Epithelial cell of prostate (primary cell): ENCODE measurements at regions not wholly inside any gene's neighbourhood (a gene's known extent, or its start where the extent isn't known, plus 50 kb on each side); places are given as distances from the start of the nearest gene placed in this dataset.

Experiments used
- DNase-seq: peaks from one replicate; pipeline ENCODE4 v3.0.0-alpha.2; 2011; ENCODE audit warnings: low read depth, low spot score
- H3K27ac ChIP-seq: fragments of 450-650 bp; 2 replicates; pipeline ENCODE4 v1.5.1; 2017; ENCODE audit warnings: mild to moderate bottlenecking

DNA sequence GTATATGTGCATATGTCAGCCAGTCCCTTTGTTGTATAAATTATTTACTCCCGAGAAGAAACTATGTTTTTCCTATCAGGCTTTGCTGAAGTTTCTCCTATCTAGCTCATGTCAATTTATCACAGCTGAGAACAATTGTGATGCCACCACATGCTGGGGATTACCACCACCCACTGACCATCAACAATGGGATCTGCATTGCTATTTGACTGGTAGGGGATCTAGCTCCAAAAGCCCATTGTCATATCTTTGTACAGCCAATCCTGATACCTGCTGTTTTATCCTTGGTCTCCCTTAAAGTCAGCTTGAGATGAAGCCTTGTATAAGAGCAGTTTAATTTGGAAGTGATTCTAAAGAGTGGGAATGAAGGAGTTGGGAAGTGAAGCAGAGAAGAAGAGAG is 53.9 kb upstream of the KCNN2 start:
- no peak for DNase-seq
- no peak overlapping the region for H3K27ac ChIP-seq

DNA sequence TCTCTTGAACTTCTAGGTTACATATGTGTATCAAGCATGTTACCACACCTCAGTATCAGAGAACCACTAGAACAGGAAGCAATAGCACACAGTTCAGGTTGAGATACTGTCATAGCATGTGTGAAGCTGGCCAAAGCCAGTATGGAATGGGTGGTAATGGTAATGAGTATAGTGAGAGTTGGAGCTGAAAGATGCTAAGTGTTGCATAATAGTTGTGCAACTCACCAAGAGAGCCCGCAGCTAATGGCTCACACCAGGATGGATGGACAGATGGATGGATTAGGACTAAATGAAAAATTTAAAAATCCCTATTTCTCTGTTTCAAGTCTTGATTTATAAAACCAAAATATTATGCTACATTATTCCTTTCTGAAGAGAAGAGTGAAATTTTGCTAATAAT is 53.4 kb upstream of the KCNN2 start:
- H3K27ac ChIP-seq: no peak overlapping the region
- no peak for DNase-seq

DNA sequence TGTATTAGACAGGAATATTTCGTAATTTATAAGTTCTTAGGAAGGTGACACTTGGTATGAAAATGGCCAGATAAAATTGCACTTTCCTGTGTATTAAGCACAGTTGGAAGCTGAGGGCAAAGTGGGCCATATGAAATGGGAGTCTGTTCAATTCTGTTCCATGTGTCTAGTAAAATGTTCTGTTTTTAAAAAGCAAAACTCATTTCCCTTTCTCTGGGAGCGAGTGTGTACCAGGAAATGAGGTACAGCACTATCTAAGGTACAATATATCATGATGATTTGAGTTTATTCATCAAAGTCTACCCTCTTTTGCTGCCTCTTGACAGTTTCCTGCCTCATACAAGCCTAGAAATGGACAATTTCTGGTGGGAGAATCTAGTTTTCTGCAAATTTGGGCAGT is 51.2 kb upstream of the KCNN2 start:
- no peak overlapping the region for H3K27ac ChIP-seq
- DNase-seq: no peak

DNA sequence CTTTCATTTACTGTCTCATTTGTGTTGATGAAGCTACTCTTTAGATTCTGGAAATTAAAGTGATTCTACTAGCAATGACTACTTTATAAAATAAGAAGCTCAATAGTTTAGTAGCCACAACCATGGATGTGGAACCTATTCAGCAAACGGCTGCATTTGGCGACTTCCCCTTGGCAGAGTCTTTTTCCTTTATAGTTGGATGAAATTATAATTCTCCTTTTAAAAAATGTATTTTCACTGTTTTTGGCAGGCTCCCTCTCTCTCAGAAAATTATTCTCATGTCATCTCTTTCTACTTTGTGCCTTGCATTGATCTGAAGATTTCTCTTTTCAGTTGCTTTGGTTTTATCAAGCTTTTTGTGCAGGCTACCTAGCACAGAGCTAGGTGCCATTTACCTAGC is 50.6 kb upstream of the KCNN2 start:
- H3K27ac ChIP-seq: no peak overlapping the region
- DNase-seq: no peak

DNA sequence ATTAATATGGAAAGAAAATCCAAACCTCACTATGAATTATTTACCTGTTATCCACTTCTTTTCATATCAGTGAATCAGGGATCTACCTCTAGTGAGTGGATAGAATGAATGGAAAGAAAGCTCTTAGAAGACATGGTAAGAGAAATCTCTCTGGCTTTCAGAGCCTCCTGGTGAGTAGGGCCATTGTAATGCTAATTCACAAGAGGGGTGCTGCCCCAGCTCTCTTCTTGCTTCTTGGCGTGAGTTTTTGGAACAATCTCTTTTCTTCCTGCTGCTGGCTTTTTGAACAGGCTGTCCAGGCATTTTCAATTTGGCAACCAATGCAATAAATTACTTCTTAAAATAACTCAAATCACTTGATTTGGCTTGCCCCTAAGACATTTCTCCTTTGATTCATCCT is 49.9 kb upstream of the KCNN2 start:
- H3K27ac ChIP-seq: no peak overlapping the region
- DNase-seq: no peak
